ENCODE measurements at regions not wholly inside any gene's neighbourhood (a gene's known extent, or its start where the extent isn't known, plus 50 kb on each side); places are given as distances from the start of the nearest gene placed in this dataset.
A peak's percentile ranks its signal among the peaks of the same experiment; 100 is the strongest.

DNA sequence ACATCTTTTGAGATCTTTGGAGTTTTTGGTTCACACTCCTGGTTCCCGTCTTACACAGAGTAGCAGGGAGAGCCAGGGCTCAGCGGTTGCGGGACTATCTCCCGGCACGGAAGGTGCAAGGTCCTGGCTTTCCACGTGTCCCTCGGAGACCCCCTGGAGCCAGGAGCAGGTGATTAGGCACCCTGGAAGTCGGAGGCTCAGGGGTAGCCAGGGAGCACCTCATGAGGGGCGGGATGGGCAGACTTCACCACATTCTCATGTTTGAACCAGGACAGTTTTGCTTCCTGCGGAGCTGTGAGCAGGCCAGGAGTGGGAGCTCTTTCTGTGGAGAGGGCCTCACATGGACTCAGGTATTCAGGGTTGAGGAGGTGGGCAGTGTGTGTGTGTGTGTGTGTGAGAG lies 273.7 kb upstream of the IRX1 start:
- Histone ChIP-seq H3K9me3 (ENCODE audit: control insufficient read depth, low read length) (no peaks in the 10 kb centered on the region), H3K36me3 (ENCODE audit: control insufficient read depth, insufficient read depth, low read length) (no peaks in the 10 kb centered on the region), H3K27ac (ENCODE audit: low read depth, low read length, severe bottlenecking) (no peak overlapping the region), H3K4me3 (ENCODE audit: extremely low read depth, insufficient read depth, low read length, poor library complexity, severe bottlenecking) (no peak overlapping the region), H3K4me1 (ENCODE audit: control insufficient read depth, insufficient read depth, low read length, poor library complexity, severe bottlenecking) (no peaks in the 10 kb centered on the region)
- WGBS, 2 experiments (ENCODE audit: insufficient coverage in 2 of 2): 88 to 95% methylated on average over 8 to 9 of the region's 10 CpGs

DNA sequence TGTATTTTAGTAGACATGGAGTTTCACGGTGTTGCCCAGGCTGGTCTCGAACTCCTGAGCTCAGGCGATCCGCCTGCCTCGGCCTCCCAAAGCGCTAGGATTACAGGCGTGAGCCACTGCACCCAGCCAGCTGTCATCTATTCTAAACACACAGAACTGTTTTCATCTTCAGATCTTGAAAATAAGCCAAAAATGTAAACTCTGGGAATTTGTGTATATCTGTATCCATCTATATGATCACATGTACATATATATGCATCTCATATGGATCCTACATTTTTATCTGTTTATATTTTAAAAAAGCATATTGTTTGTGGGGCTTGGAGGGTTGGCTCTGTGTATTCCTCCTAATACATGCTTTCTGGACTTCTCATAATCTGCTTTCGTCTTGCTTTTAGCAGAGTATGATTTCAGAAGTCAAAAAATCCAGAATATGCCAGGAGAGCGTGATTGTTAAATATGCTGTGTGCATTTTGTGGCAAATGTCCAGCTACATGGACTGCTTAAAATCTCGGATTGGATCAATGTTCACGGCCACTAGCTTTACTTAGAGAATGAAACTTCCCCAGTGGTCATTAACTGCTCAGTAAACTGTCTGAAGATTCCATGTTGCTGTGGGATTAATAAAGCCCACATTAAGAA lies 274.4 kb upstream of the IRX1 start:
- Histone ChIP-seq H3K36me3 (ENCODE audit: control insufficient read depth, insufficient read depth, low read length) (no peaks in the 10 kb centered on the region), H3K27ac (ENCODE audit: low read depth, low read length, severe bottlenecking) (no peak overlapping the region), H3K4me1 (ENCODE audit: control insufficient read depth, insufficient read depth, low read length, poor library complexity, severe bottlenecking) (no peaks in the 10 kb centered on the region), H3K4me3 (ENCODE audit: extremely low read depth, insufficient read depth, low read length, poor library complexity, severe bottlenecking) (no peak overlapping the region), H3K9me3 (ENCODE audit: control insufficient read depth, low read length) (no peaks in the 10 kb centered on the region)
- WGBS, 2 experiments (ENCODE audit: insufficient coverage in 2 of 2): 85 to 91% methylated on average over 2 to 8 of the region's 11 CpGs

DNA sequence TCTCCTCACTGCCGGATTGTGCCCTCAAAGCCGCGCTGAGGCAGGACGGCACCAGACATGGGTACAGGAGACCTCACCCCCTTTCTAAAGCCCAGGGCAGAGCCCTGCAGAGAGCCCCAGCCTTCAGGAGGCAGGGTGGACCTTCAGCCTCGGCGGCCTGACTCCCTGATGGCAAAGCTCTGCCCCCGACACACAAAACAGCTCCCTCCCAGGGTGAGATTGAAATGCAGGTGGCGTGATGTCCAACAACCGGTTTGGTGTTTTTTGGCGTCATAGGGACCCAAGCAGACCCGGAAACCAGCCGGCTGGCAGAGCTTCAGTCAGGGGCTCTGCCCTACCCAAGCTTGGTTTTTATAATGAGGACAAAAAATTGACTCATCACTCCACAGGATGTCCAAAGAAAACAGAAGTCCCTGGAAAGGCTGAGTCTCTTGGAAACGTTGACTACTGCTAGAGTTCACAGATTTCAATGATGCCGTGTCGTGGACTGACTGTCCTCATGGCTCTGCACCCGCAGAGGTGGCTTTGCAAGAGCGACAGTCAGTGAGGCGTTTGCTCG lies 275.2 kb upstream of the IRX1 start:
- WGBS, 2 experiments (ENCODE audit: insufficient coverage in 2 of 2): 80 to 87% methylated on average over 11 to 12 of the region's 19 CpGs
- H3K4me1 ChIP-seq (ENCODE audit: control insufficient read depth, insufficient read depth, low read length, poor library complexity, severe bottlenecking): no peaks in the 10 kb centered on the region
- H3K27ac ChIP-seq (ENCODE audit: low read depth, low read length, severe bottlenecking): no peak overlapping the region
- no peaks in the 10 kb centered on the region for H3K9me3 ChIP-seq (ENCODE audit: control insufficient read depth, low read length)
- H3K36me3 ChIP-seq (ENCODE audit: control insufficient read depth, insufficient read depth, low read length): no peaks in the 10 kb centered on the region
- no peak overlapping the region for H3K4me3 ChIP-seq (ENCODE audit: extremely low read depth, insufficient read depth, low read length, poor library complexity, severe bottlenecking)

DNA sequence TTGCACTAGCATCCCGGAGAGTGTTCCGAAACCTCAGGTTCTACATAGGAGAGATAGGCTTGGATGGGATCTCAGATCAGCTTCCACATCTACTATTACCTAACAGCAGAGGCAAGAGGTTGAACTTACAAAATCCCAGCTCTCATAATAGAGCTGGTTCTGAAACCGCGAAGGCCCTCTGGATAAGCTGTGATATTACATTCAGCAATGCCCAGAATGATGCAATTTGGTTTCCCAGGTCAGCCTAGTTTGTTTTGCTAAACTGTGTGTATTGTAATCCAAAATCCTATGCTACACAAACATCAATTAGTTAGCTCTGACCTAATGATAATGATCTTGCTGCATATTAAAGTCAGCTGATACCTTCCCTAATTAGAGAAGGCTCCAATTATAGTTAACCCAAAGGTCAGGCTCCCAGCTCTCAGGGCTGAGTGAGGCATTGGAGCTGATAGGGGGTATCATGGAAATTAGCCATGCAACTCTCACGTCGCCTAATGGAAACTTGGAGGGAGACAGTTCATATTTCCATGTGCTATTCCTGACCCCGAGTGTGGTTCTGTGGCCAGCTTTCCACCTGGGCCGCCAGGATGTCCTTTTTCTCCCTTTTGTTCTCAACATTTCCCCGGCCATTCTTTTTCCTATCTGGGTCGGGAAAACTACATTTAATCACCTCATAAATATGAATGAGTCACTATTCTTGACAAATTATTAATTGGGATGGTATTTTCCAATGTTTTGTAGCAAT lies 278.4 kb upstream of the IRX1 start:
- Histone ChIP-seq H3K4me3 (ENCODE audit: extremely low read depth, insufficient read depth, low read length, poor library complexity, severe bottlenecking) (no peak overlapping the region), H3K4me1 (ENCODE audit: control insufficient read depth, insufficient read depth, low read length, poor library complexity, severe bottlenecking) (no peaks in the 10 kb centered on the region), H3K27ac (ENCODE audit: low read depth, low read length, severe bottlenecking) (no peak overlapping the region), H3K9me3 (ENCODE audit: control insufficient read depth, low read length) (peaks cover 6% of the 10 kb centered on the region), H3K36me3 (ENCODE audit: control insufficient read depth, insufficient read depth, low read length) (no peaks in the 10 kb centered on the region)
- 85 to 93% methylated on average over 6 of the region's 10 CpGs for WGBS, 2 experiments (ENCODE audit: insufficient coverage in 2 of 2)

DNA sequence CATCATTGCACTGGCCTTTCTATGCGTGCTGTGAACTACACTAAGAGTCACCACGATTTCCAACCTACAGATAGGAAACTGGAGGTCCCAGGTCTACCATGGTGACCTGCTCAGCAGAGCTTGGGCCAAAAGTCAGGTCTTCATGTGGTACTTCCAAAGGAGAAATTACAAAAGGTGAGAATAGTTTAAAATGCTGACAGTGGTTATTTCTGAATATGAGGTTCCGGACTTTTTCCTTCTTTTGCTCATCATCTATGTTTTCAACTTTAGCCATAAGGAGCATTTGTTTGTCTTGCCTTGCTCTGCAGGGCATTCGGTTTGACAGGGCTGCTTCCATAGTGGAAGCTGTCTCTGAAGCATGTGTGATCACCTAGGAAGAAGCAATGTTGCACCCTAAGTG lies 282.1 kb upstream of the IRX1 start:
- peaks cover 16% of the 10 kb centered on the region for H3K9me3 ChIP-seq (ENCODE audit: control insufficient read depth, low read length)
- WGBS, 2 experiments (ENCODE audit: insufficient coverage in 2 of 2): 77 to 89% methylated on average over 3 of the region's 4 CpGs
- no peak overlapping the region for H3K27ac ChIP-seq (ENCODE audit: low read depth, low read length, severe bottlenecking)
- peaks cover 11% of the 10 kb centered on the region for H3K4me1 ChIP-seq (ENCODE audit: control insufficient read depth, insufficient read depth, low read length, poor library complexity, severe bottlenecking)
- H3K36me3 ChIP-seq (ENCODE audit: control insufficient read depth, insufficient read depth, low read length): no peaks in the 10 kb centered on the region
- H3K4me3 ChIP-seq (ENCODE audit: extremely low read depth, insufficient read depth, low read length, poor library complexity, severe bottlenecking): no peak overlapping the region

DNA sequence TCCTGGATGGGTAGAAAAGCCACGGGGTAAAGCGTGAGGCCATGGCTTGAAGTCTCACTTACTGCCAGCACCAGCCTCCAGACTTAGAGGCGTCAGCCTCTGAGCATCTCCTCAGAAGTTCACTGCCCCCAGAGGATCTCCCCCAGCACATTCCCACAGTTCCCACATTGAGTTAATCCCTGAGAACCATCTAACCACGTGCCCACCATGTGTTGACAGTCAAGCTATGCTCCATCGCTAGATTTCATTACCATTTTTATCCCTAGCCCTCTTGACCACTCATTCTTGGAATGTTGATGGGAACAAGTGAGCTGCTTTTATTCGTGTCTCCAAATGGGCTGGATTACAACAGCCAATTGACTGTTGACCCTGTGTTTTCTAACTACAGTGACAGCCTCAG lies 283.3 kb upstream of the IRX1 start:
- Histone ChIP-seq H3K9me3 (ENCODE audit: control insufficient read depth, low read length) (peaks cover 16% of the 10 kb centered on the region), H3K4me1 (ENCODE audit: control insufficient read depth, insufficient read depth, low read length, poor library complexity, severe bottlenecking) (peaks cover 11% of the 10 kb centered on the region), H3K4me3 (ENCODE audit: extremely low read depth, insufficient read depth, low read length, poor library complexity, severe bottlenecking) (no peak overlapping the region), H3K27ac (ENCODE audit: low read depth, low read length, severe bottlenecking) (no peak overlapping the region), H3K36me3 (ENCODE audit: control insufficient read depth, insufficient read depth, low read length) (no peaks in the 10 kb centered on the region)
- 78 to 93% methylated on average over 3 to 6 of the region's 6 CpGs for WGBS, 2 experiments (ENCODE audit: insufficient coverage in 2 of 2)

DNA sequence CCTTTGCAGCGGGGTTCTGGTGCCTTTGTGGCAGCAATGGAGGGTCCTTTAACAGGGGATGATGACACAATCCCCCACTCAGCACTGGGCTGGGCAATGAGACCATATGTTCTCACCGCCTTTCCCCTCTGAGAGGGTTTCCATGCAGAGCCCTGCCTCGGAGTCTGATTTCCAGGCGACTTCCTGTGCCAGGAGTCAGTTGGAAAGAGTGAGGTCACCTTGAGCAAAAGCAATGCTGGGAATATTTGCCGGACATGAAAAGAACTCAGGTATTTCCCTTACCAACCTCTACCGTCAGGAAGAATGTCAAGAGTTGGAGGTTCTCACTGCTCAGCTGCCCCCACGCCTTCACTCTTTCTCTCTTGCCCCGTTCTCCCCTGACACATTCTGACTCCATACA lies 284.2 kb upstream of the IRX1 start:
- 96% methylated on average over 5 to 8 of the region's 8 CpGs for WGBS, 2 experiments (ENCODE audit: insufficient coverage in 2 of 2)
- H3K9me3 ChIP-seq (ENCODE audit: control insufficient read depth, low read length): peaks cover 16% of the 10 kb centered on the region
- peaks cover 11% of the 10 kb centered on the region for H3K4me1 ChIP-seq (ENCODE audit: control insufficient read depth, insufficient read depth, low read length, poor library complexity, severe bottlenecking)
- H3K4me3 ChIP-seq (ENCODE audit: extremely low read depth, insufficient read depth, low read length, poor library complexity, severe bottlenecking): no peak overlapping the region
- H3K36me3 ChIP-seq (ENCODE audit: control insufficient read depth, insufficient read depth, low read length): no peaks in the 10 kb centered on the region
- H3K27ac ChIP-seq (ENCODE audit: low read depth, low read length, severe bottlenecking): peak overlapping the region; percentile 10

DNA sequence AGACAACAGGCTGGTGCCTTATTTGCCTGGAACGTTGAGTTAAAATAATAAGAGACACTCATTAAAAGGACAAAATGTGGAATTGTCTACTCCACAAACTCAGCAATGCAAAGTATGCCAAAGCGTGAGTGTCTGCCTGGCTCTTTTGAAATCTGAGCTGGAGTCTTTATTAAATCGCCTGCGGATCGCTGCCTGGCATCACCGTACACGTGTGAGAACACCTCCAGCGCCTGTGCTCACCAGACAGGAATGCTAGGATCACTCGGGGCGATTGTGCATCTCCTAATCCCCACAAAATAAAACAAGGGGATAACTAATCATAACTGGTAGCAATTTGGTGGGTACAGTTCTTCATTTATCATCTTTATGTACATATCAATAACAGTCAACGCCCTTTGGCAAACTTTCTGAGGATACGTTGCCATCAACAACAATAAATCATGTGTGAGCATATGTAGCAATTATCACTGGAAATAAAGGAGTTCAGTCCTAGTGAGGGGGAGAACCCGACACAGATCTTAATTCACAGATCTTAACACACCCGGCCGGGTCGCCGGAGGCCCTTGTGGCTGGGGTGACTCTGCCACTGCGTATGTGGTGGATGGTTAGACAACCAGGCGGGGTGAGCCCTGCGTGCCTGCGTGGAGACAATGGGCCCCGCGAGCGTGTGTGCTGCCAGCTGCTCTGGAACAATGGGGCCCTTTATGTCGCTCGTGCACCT lies 284.9 kb upstream of the IRX1 start:
- Histone ChIP-seq H3K27ac (ENCODE audit: low read depth, low read length, severe bottlenecking) (no peak overlapping the region), H3K9me3 (ENCODE audit: control insufficient read depth, low read length) (peaks cover 16% of the 10 kb centered on the region), H3K36me3 (ENCODE audit: control insufficient read depth, insufficient read depth, low read length) (no peaks in the 10 kb centered on the region), H3K4me3 (ENCODE audit: extremely low read depth, insufficient read depth, low read length, poor library complexity, severe bottlenecking) (no peak overlapping the region), H3K4me1 (ENCODE audit: control insufficient read depth, insufficient read depth, low read length, poor library complexity, severe bottlenecking) (peaks cover 11% of the 10 kb centered on the region)
- 89 to 91% methylated on average over 16 to 18 of the region's 26 CpGs for WGBS, 2 experiments (ENCODE audit: insufficient coverage in 2 of 2)

DNA sequence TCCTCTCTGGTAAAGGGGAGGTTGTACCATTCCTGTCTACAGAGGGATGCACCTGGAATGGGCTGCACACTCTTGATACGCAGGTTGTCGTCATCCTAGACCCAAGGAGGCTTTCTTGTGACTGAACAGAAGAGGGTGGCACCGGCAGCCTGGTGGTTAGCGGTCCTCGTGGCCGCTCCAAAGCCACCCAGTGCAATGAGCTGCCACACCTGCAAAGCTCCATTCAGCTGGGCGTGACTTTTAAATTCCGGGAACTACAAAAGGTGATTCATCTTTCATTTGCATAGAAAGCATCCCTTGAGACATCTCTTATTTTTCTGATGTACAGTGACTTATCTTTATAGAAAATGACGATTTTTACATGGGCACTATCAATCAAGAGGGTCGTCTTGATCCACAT lies 286.1 kb upstream of the IRX1 start:
- WGBS, 2 experiments (ENCODE audit: insufficient coverage in 2 of 2): 74 to 88% methylated on average over 8 to 10 of the region's 10 CpGs
- H3K36me3 ChIP-seq (ENCODE audit: control insufficient read depth, insufficient read depth, low read length): no peaks in the 10 kb centered on the region
- H3K9me3 ChIP-seq (ENCODE audit: control insufficient read depth, low read length): peaks cover 16% of the 10 kb centered on the region
- no peak overlapping the region for H3K27ac ChIP-seq (ENCODE audit: low read depth, low read length, severe bottlenecking)
- H3K4me3 ChIP-seq (ENCODE audit: extremely low read depth, insufficient read depth, low read length, poor library complexity, severe bottlenecking): no peak overlapping the region
- H3K4me1 ChIP-seq (ENCODE audit: control insufficient read depth, insufficient read depth, low read length, poor library complexity, severe bottlenecking): peaks cover 14% of the 10 kb centered on the region

DNA sequence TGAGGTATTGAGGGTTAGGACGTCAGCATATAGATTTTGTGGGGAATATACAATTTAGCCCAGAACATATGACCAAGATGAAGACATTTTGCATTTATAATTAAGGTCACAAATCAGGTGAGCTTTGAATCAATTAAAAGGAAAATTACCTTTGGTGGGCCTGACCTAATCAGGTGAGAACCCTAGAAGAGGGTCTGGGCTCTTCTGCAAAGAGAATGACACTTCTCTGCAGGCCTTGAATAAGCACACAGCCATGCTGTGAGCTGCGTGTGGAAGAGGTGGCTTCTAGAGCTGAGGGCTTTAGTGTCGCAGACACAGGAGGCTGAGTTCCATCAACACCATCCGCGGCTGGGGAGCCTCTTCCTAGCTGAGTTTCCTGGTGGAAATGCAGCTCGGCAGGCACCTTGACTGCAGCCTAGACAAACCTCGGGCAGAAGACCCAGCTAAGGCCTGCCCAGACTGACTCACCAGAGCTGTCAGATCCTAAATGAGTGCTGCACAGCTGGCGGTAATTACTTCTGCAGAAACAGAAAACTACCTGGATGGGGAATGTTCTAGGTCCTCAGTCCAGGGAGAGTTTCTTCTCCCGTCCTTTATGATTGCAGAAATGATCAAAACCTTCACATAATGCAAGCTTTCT lies 287.5 kb upstream of the IRX1 start:
- no peak overlapping the region for H3K27ac ChIP-seq (ENCODE audit: low read depth, low read length, severe bottlenecking)
- H3K9me3 ChIP-seq (ENCODE audit: control insufficient read depth, low read length): peaks cover 16% of the 10 kb centered on the region
- H3K4me1 ChIP-seq (ENCODE audit: control insufficient read depth, insufficient read depth, low read length, poor library complexity, severe bottlenecking): peaks cover 14% of the 10 kb centered on the region
- WGBS, 2 experiments (ENCODE audit: insufficient coverage in 2 of 2): 80 to 84% methylated on average over 7 of the region's 9 CpGs
- H3K36me3 ChIP-seq (ENCODE audit: control insufficient read depth, insufficient read depth, low read length): no peaks in the 10 kb centered on the region
- no peak overlapping the region for H3K4me3 ChIP-seq (ENCODE audit: extremely low read depth, insufficient read depth, low read length, poor library complexity, severe bottlenecking)

Data from mesodermal cell (in vitro differentiated cells).